ENCODE measurements at regions not wholly inside any gene's neighbourhood (a gene's known extent, or its start where the extent isn't known, plus 50 kb on each side); places are given as distances from the start of the nearest gene placed in this dataset.

GRCh38 chrX:65596270-65597034, 61.9 kb upstream of the LAS1L start:
- TF ChIP-seq CTCF (IDR thresholded peaks at IDR 0.05) (no peak), POLR2A (IDR thresholded peaks at IDR 0.05) (no peak)

All from uterus (tissue), 2 donors.